ENCODE measurements at regions not wholly inside any gene's neighbourhood (a gene's known extent, or its start where the extent isn't known, plus 50 kb on each side); places are given as distances from the start of the nearest gene placed in this dataset.

DNA sequence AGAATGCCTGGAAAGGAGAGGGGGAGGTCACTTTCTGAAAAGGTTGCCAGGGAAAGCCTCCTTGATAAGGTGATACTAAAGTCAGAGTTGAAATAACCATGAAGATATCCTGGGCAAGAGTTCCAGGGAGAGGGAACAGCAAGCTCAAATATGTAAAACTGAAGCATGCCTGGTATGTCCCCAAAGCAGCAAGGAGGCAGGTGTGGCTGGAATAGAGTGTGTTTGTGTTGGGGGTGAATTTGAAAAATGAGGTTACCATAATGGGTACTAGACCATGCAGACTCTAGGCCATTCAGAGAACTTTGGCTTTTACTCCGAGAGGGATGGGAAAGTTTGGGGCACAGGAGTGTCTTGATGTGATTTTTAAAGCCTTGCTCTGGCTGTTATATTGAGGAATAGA, 66.7 kb upstream of the PTCSC3 start:
- TF ChIP-seq, protein P1, sequence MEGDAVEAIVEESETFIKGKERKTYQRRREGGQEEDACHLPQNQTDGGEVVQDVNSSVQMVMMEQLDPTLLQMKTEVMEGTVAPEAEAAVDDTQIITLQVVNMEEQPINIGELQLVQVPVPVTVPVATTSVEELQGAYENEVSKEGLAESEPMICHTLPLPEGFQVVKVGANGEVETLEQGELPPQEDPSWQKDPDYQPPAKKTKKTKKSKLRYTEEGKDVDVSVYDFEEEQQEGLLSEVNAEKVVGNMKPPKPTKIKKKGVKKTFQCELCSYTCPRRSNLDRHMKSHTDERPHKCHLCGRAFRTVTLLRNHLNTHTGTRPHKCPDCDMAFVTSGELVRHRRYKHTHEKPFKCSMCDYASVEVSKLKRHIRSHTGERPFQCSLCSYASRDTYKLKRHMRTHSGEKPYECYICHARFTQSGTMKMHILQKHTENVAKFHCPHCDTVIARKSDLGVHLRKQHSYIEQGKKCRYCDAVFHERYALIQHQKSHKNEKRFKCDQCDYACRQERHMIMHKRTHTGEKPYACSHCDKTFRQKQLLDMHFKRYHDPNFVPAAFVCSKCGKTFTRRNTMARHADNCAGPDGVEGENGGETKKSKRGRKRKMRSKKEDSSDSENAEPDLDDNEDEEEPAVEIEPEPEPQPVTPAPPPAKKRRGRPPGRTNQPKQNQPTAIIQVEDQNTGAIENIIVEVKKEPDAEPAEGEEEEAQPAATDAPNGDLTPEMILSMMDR (IDR thresholded peaks at IDR 0.05; ENCODE audit: insufficient read depth, low read length): no peak
- TF ChIP-seq, protein P2, sequence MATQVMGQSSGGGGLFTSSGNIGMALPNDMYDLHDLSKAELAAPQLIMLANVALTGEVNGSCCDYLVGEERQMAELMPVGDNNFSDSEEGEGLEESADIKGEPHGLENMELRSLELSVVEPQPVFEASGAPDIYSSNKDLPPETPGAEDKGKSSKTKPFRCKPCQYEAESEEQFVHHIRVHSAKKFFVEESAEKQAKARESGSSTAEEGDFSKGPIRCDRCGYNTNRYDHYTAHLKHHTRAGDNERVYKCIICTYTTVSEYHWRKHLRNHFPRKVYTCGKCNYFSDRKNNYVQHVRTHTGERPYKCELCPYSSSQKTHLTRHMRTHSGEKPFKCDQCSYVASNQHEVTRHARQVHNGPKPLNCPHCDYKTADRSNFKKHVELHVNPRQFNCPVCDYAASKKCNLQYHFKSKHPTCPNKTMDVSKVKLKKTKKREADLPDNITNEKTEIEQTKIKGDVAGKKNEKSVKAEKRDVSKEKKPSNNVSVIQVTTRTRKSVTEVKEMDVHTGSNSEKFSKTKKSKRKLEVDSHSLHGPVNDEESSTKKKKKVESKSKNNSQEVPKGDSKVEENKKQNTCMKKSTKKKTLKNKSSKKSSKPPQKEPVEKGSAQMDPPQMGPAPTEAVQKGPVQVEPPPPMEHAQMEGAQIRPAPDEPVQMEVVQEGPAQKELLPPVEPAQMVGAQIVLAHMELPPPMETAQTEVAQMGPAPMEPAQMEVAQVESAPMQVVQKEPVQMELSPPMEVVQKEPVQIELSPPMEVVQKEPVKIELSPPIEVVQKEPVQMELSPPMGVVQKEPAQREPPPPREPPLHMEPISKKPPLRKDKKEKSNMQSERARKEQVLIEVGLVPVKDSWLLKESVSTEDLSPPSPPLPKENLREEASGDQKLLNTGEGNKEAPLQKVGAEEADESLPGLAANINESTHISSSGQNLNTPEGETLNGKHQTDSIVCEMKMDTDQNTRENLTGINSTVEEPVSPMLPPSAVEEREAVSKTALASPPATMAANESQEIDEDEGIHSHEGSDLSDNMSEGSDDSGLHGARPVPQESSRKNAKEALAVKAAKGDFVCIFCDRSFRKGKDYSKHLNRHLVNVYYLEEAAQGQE (IDR thresholded peaks at IDR 0.05; ENCODE audit: insufficient replicate concordance, low read depth): no peak

Measured in HL-60 (cell line).